Lower leg skin (tissue), 3 donors: ENCODE measurements at regions not wholly inside any gene's neighbourhood (a gene's known extent, or its start where the extent isn't known, plus 50 kb on each side); places are given as distances from the start of the nearest gene placed in this dataset.

ENCODE experiments used
- POLR2A ChIP-seq, 2 donors: fragments of 450-650 bp; IDR thresholded peaks; one replicate each; pipeline ENCODE4 v1.6.1; 2016 to 2017; ENCODE audit warnings: antibody characterized with exemption in 2 of 2, mild to moderate bottlenecking in 1 of 2, moderate library complexity in 1 of 2
- TF ChIP-seq, protein P1 (sequence below), 3 donors: fragments of 450-650 bp; IDR thresholded peaks; one replicate each; pipeline ENCODE4 v1.5.1; 2016; ENCODE audit warnings: antibody characterized with exemption in 3 of 3, mild to moderate bottlenecking in 3 of 3, moderate library complexity in 2 of 3

DNA sequence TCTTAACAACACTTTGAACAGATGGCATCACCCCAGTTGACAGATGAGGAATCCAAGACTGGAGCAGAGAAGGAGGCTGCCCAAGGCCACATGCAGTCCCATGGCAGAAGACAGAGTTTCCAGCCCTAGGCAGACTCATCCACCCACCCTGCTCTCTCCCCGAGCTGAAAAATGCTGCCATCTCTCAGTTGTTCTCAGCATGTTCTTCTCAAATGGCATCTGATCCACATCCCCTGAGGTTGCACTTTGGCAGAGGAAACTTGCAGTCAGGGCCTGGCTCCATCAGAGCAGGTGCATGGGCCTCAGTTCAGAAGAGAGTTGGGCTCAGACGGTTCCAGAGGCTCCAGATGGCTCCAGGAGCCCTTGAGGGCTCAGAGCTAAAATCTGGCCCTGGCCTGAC, 709.4 kb downstream of the MATN1 start:
- TF ChIP-seq, protein P1, sequence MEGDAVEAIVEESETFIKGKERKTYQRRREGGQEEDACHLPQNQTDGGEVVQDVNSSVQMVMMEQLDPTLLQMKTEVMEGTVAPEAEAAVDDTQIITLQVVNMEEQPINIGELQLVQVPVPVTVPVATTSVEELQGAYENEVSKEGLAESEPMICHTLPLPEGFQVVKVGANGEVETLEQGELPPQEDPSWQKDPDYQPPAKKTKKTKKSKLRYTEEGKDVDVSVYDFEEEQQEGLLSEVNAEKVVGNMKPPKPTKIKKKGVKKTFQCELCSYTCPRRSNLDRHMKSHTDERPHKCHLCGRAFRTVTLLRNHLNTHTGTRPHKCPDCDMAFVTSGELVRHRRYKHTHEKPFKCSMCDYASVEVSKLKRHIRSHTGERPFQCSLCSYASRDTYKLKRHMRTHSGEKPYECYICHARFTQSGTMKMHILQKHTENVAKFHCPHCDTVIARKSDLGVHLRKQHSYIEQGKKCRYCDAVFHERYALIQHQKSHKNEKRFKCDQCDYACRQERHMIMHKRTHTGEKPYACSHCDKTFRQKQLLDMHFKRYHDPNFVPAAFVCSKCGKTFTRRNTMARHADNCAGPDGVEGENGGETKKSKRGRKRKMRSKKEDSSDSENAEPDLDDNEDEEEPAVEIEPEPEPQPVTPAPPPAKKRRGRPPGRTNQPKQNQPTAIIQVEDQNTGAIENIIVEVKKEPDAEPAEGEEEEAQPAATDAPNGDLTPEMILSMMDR (IDR thresholded peaks at IDR 0.05) = no peak
- TF ChIP-seq POLR2A (IDR thresholded peaks at IDR 0.05) = no peak
